NCI-H1417 (cell line): ENCODE measurements at regions not wholly inside any gene's neighbourhood (a gene's known extent, or its start where the extent isn't known, plus 50 kb on each side); places are given as distances from the start of the nearest gene placed in this dataset.
"Not testable (repeated sequence)": the region's sequence is repeated elsewhere in the genome, so short reads cannot be mapped to it uniquely, and the experiment has no call there.

Source experiments
- DNase-seq, 3 experiments: peaks; one replicate each; lab custom pipeline; 2025; lab: John Stamatoyannopoulos, UW

GRCh38 chr6:15176816-15177370 lies 69.0 kb upstream of the JARID2 start:
- no peak for DNase-seq

DNA sequence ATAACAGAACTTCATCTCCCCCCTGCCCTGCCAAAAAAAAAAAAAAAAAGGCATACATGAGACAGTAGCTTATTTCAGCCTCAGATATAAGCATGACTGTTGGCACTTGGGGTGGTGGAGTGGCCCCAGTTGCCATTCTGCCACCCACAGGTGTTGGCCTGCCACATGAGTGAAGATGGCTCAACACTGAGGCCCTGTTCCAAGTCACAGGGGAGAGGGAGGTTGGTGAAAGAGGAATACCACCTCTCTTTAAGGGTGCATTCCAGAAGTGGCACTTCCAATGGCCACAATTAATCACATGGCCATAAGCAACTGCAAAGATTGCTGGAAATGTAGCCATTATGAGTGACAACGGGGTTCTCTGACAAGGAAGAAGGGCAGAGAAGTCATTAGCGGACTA lies 61.9 kb upstream of the JARID2 start:
- no peak for DNase-seq

DNA sequence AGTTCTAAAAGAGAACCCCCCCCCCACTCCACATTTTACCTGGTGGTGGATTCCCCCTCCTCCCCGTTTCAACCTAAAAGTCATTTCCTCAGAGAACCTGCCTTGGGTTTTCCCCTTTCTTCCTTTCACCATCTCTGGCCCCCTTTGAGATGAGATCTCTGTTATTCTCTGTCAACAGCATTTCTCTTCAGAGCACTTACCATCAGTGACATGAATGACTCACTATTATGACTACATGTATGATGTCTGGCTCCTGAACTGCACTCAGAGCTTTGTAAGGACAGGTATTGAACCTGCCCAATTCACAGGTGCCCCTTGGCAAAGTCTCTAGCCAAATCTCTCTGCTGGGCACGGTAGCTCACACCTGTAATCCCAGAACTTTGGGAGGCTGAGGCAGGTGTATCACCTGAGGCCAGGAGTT lies 61.4 kb upstream of the JARID2 start:
- no peak for DNase-seq

- not testable (repeated sequence) for DNase-seq
Observed at GRCh38 chr6:15185111-15185510, 60.8 kb upstream of the JARID2 start.

DNA sequence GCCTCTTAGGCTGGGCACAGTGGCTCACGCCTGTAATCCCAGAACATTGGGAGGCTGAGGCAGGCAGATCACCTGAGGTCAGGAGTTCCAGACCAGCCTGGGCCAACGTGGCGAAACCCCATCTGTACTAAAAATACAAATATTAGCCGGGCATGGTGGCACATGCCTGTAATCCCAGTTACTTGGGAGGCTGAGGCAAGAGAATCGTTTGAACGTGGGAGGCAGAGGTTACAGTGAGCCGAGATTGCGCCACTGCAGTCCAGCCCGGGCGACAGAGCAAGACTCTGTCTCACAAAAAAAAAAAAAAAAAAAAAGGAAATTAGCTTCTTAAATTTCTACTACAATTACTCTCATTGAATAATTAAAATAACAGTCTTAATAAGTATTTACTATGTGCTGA lies 52.4 kb upstream of the JARID2 start:
- not testable (repeated sequence) for DNase-seq

DNA sequence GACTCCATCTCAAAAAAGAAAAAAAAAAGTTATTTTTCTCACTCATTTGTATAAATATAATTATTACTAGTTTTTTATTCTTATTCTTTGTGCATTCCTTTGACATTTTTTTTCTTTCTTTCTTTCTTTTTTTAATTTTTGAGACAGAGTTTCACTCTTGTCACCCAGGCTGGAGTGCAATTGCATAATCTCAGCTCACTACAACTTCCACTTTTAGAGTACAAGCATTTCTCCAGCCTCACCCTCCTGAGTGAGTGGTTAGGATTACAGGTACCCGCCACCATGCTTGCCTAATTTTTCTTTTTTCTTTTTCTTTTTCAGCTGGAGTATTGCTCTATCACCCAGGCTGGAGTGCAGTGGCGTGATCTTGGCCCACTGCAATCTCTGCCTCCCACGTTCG lies 51.4 kb upstream of the JARID2 start:
- no peak for DNase-seq
